Liver (tissue), 3 donors: ENCODE measurements at regions not wholly inside any gene's neighbourhood (a gene's known extent, or its start where the extent isn't known, plus 50 kb on each side); places are given as distances from the start of the nearest gene placed in this dataset.

Experiments used
- CTCF ChIP-seq: fragments of 150-350 bp; IDR thresholded peaks from 2 replicates; pipeline ENCODE4 v1.5.1; 2017; ENCODE audit warnings: improper control_type of control experiment, low read depth, low read length; ENCODE audit not compliant: missing input control
- FOXA1 ChIP-seq: IDR thresholded peaks from 2 replicates; pipeline ENCODE4 v1.6.1; 2016; ENCODE audit warnings: antibody characterized with exemption
- JUND ChIP-seq, 2 donors: IDR thresholded peaks; 2 replicates each; pipeline ENCODE4 v1.6.1; 2016; ENCODE audit warnings: antibody characterized with exemption in 2 of 2
- MAX ChIP-seq: IDR thresholded peaks from 2 replicates; pipeline ENCODE4 v1.6.1; 2016; ENCODE audit warnings: antibody characterized with exemption
- RAD21 ChIP-seq, 2 donors: IDR thresholded peaks; 2 replicates each; pipeline ENCODE4 v1.6.1; 2016; ENCODE audit warnings: antibody characterized with exemption in 2 of 2, mild to moderate bottlenecking in 2 of 2
- REST ChIP-seq: IDR thresholded peaks from 2 replicates; pipeline ENCODE4 v1.6.1; 2016; ENCODE audit warnings: antibody characterized with exemption, mild to moderate bottlenecking
- TAF1 ChIP-seq: conservative IDR thresholded peaks from 2 replicates; pipeline ENCODE4 v1.6.1; 2016; ENCODE audit warnings: antibody characterized with exemption, mild to moderate bottlenecking
- donor health status: healthy.
- donor health status: healthy.

- TF ChIP-seq FOXA1, result no peak
- no peak for TF ChIP-seq CTCF
- TF ChIP-seq MAX, result no peak
- TF ChIP-seq RAD21 (IDR thresholded peaks at IDR 0.05), result no peak
- no peak for TF ChIP-seq TAF1
- no peak for TF ChIP-seq REST
- no peak for TF ChIP-seq JUND (IDR thresholded peaks at IDR 0.05)
These were observed 1657.7 kb downstream of the KCNT2 start for GRCh38 chr1:194950584-194950983.
